ENCODE measurements at regions not wholly inside any gene's neighbourhood (a gene's known extent, or its start where the extent isn't known, plus 50 kb on each side); places are given as distances from the start of the nearest gene placed in this dataset.
A peak's percentile ranks its signal among the peaks of the same experiment; 100 is the strongest.

GRCh38 chr13:80083853-80084676, 256.9 kb downstream of the SPRY2 start:
- no peaks in the 10 kb centered on the region for H3K36me3 ChIP-seq (ENCODE audit: control insufficient read depth, insufficient read depth, low read length)
- H3K4me3 ChIP-seq (ENCODE audit: low read depth, low read length): no peak overlapping the region
- peak; percentile 73 for DNase-seq (ENCODE audit: low read depth)
- FAIRE-seq: no peak
- no peak for TF ChIP-seq CTCF (IDR thresholded peaks at IDR 0.05; ENCODE audit: insufficient read depth, low read length, severe bottlenecking)
- no peaks in the 10 kb centered on the region for H3K27me3 ChIP-seq (ENCODE audit: control insufficient read depth, insufficient read depth, low read length)

GRCh38 chr13:80083081-80083852, 257.7 kb downstream of the SPRY2 start:
- FAIRE-seq (no peak), DNase-seq (ENCODE audit: low read depth) (no peak)
- H3K4me3 ChIP-seq (ENCODE audit: low read depth, low read length): no peak overlapping the region
- TF ChIP-seq CTCF (IDR thresholded peaks at IDR 0.05; ENCODE audit: insufficient read depth, low read length, severe bottlenecking): no peak
- H3K27me3 ChIP-seq (ENCODE audit: control insufficient read depth, insufficient read depth, low read length): no peaks in the 10 kb centered on the region
- no peaks in the 10 kb centered on the region for H3K36me3 ChIP-seq (ENCODE audit: control insufficient read depth, insufficient read depth, low read length)

GRCh38 chr13:80082396-80083080, 258.4 kb downstream of the SPRY2 start:
- no peak for TF ChIP-seq CTCF (IDR thresholded peaks at IDR 0.05; ENCODE audit: insufficient read depth, low read length, severe bottlenecking)
- Histone ChIP-seq H3K4me3 (ENCODE audit: low read depth, low read length) (no peak overlapping the region), H3K36me3 (ENCODE audit: control insufficient read depth, insufficient read depth, low read length) (no peaks in the 10 kb centered on the region), H3K27me3 (ENCODE audit: control insufficient read depth, insufficient read depth, low read length) (no peaks in the 10 kb centered on the region)
- DNase-seq (ENCODE audit: low read depth): peak; percentile 52
- no peak for FAIRE-seq

GRCh38 chr13:80074811-80075210, 266.1 kb downstream of the SPRY2 start:
- TF ChIP-seq CTCF (IDR thresholded peaks at IDR 0.05; ENCODE audit: insufficient read depth, low read length, severe bottlenecking): no peak
- FAIRE-seq (no peak), DNase-seq (ENCODE audit: low read depth) (no peak)
- H3K36me3 ChIP-seq (ENCODE audit: control insufficient read depth, insufficient read depth, low read length): no peaks in the 10 kb centered on the region
- H3K4me3 ChIP-seq (ENCODE audit: low read depth, low read length): no peak overlapping the region
- no peaks in the 10 kb centered on the region for H3K27me3 ChIP-seq (ENCODE audit: control insufficient read depth, insufficient read depth, low read length)

- Histone ChIP-seq H3K36me3 (ENCODE audit: control insufficient read depth, insufficient read depth, low read length) (no peaks in the 10 kb centered on the region), H3K4me3 (ENCODE audit: low read depth, low read length) (no peak overlapping the region), H3K27me3 (ENCODE audit: control insufficient read depth, insufficient read depth, low read length) (no peaks in the 10 kb centered on the region)
- DNase-seq (ENCODE audit: low read depth): no peak
- no peak for FAIRE-seq
- no peak for TF ChIP-seq CTCF (IDR thresholded peaks at IDR 0.05; ENCODE audit: insufficient read depth, low read length, severe bottlenecking)
Measured at GRCh38 chr13:80074143-80074752, 266.7 kb downstream of the SPRY2 start.

Data from bronchial epithelial cell (primary cell).